ENCODE measurements at regions not wholly inside any gene's neighbourhood (a gene's known extent, or its start where the extent isn't known, plus 50 kb on each side); places are given as distances from the start of the nearest gene placed in this dataset.

DNA sequence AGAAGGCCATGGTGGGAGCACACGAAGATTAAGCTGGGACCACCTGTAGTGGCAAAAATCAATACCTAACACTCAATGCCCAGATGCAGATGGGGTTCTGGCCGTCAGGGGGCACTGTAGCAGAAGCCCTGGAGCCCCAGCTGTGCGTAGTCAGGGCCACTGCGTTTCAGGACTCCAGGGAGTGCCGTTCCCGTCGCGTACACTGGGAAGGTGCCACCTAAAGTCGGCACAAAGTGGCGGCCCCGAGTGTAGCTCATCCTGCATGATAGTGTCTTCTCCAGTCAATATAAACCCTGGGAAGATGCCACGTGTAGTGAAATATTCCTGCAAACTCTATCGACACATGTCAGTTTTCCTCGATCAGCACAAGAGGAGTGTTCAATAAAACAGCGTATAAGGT is 123.8 kb upstream of the NTM start:
- H3K27me3 ChIP-seq (ENCODE audit: control insufficient read depth, insufficient read depth, low read length) = no peaks in the 10 kb centered on the region

GRCh38 chr11:131248588-131248987 is 121.8 kb upstream of the NTM start:
- Histone ChIP-seq H3K9me3 (ENCODE audit: control insufficient read depth, insufficient read depth, low read length) (no peaks in the 10 kb centered on the region), H3K27ac (ENCODE audit: low read length) (no peak overlapping the region), H3K4me1 (ENCODE audit: control insufficient read depth, insufficient read depth, low read length) (peaks cover 4% of the 10 kb centered on the region; the same call in 1 of the 2 replicates), H3K36me3 (ENCODE audit: control insufficient read depth, insufficient read depth, low read length) (no peaks in the 10 kb centered on the region), H3K27me3 (ENCODE audit: control insufficient read depth, insufficient read depth, low read length) (no peaks in the 10 kb centered on the region), H3K4me3 (ENCODE audit: low read length) (no peak overlapping the region)
- WGBS (ENCODE audit: insufficient coverage, insufficient read length) = no CpG with 5 or more reads among the region's 2 CpGs
- DNase-seq (ENCODE audit: low read depth, low spot score) = no peak

More for the DNA sequence above, 123.8 kb upstream of the NTM start:
- Histone ChIP-seq H3K27ac (ENCODE audit: low read length) (no peak overlapping the region), H3K9me3 (ENCODE audit: control insufficient read depth, insufficient read depth, low read length) (no peaks in the 10 kb centered on the region), H3K4me3 (ENCODE audit: low read length) (no peak overlapping the region), H3K36me3 (ENCODE audit: control insufficient read depth, insufficient read depth, low read length) (no peaks in the 10 kb centered on the region), H3K4me1 (ENCODE audit: control insufficient read depth, insufficient read depth, low read length) (peaks cover 2% of the 10 kb centered on the region; the same call in 1 of the 2 replicates)
- no peak for DNase-seq (ENCODE audit: low read depth, low spot score)
- no CpG with 5 or more reads among the region's 15 CpGs for WGBS (ENCODE audit: insufficient coverage, insufficient read length)

- H3K27me3 ChIP-seq (ENCODE audit: control insufficient read depth, insufficient read depth, low read length) = no peaks in the 10 kb centered on the region
These were observed 117.2 kb upstream of the NTM start for GRCh38 chr11:131253142-131253655.

GRCh38 chr11:131253656-131254151 is 116.7 kb upstream of the NTM start:
- H3K4me1 ChIP-seq (ENCODE audit: control insufficient read depth, insufficient read depth, low read length) = peaks cover 2% of the 10 kb centered on the region; the same call in 1 of the 2 replicates
- 0 out of 2 replicates have a peak, but pooled peaks cover 2% of the 10 kb centered on the region for H3K36me3 ChIP-seq (ENCODE audit: control insufficient read depth, insufficient read depth, low read length)
- H3K9me3 ChIP-seq (ENCODE audit: control insufficient read depth, insufficient read depth, low read length) = no peaks in the 10 kb centered on the region
- no CpG with 5 or more reads among the region's 9 CpGs for WGBS (ENCODE audit: insufficient coverage, insufficient read length)
- peak; percentile 35 for DNase-seq (ENCODE audit: low read depth, low spot score)
- peak overlapping the region; percentile 26; the same call in 1 of the 2 replicates for H3K4me3 ChIP-seq (ENCODE audit: low read length)
- H3K27me3 ChIP-seq (ENCODE audit: control insufficient read depth, insufficient read depth, low read length) = no peaks in the 10 kb centered on the region
- peak overlapping the region; percentile 84 for H3K27ac ChIP-seq (ENCODE audit: low read length)

More at GRCh38 chr11:131253142-131253655, 117.2 kb upstream of the NTM start:
- H3K9me3 ChIP-seq (ENCODE audit: control insufficient read depth, insufficient read depth, low read length) = no peaks in the 10 kb centered on the region
- no CpG with 5 or more reads among the region's 5 CpGs for WGBS (ENCODE audit: insufficient coverage, insufficient read length)
- peaks cover 2% of the 10 kb centered on the region; the same call in 1 of the 2 replicates for H3K4me1 ChIP-seq (ENCODE audit: control insufficient read depth, insufficient read depth, low read length)
- H3K4me3 ChIP-seq (ENCODE audit: low read length) = peak overlapping the region; percentile 26; the same call in 1 of the 2 replicates
- no peak overlapping the region for H3K27ac ChIP-seq (ENCODE audit: low read length)
- peak; percentile 83 for DNase-seq (ENCODE audit: low read depth, low spot score)
- H3K36me3 ChIP-seq (ENCODE audit: control insufficient read depth, insufficient read depth, low read length) = 0 out of 2 replicates have a peak, but pooled peaks cover 2% of the 10 kb centered on the region

DNA sequence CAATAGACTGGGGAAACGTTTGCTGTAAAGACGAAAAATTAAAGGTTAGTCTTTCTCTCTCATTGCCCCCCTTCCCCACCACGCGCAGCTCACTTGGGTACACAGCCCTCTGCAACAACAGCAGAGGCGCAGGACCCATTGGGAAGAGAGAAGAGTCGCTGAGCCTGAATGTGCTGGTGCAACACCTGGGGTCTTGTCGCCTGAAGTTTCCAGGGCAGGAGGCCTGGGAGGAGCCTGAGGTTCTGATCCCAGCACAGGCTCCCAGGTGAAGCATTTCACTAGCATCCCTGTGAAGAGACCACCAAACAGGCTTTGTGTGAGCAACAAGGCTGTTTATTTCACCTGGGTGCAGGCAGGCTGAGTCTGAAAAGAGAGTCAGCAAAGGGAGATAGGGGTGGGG is 116.2 kb upstream of the NTM start:
- no CpG with 5 or more reads among the region's 7 CpGs for WGBS (ENCODE audit: insufficient coverage, insufficient read length)
- Histone ChIP-seq H3K4me3 (ENCODE audit: low read length) (peak overlapping the region; percentile 6; the same call in 1 of the 2 replicates), H3K4me1 (ENCODE audit: control insufficient read depth, insufficient read depth, low read length) (peaks cover 2% of the 10 kb centered on the region; the same call in 1 of the 2 replicates), H3K27ac (ENCODE audit: low read length) (peak overlapping the region; percentile 84), H3K36me3 (ENCODE audit: control insufficient read depth, insufficient read depth, low read length) (peaks cover 2% of the 10 kb centered on the region; the same call in 1 of the 2 replicates), H3K9me3 (ENCODE audit: control insufficient read depth, insufficient read depth, low read length) (no peaks in the 10 kb centered on the region), H3K27me3 (ENCODE audit: control insufficient read depth, insufficient read depth, low read length) (no peaks in the 10 kb centered on the region)
- peak; percentile 33 for DNase-seq (ENCODE audit: low read depth, low spot score)

- no peak for DNase-seq (ENCODE audit: low read depth, low spot score)
- Histone ChIP-seq H3K27me3 (ENCODE audit: control insufficient read depth, insufficient read depth, low read length) (no peaks in the 10 kb centered on the region), H3K4me1 (ENCODE audit: control insufficient read depth, insufficient read depth, low read length) (peaks cover 6% of the 10 kb centered on the region; the same call in 1 of the 2 replicates), H3K27ac (ENCODE audit: low read length) (no peak overlapping the region), H3K9me3 (ENCODE audit: control insufficient read depth, insufficient read depth, low read length) (no peaks in the 10 kb centered on the region), H3K36me3 (ENCODE audit: control insufficient read depth, insufficient read depth, low read length) (no peaks in the 10 kb centered on the region), H3K4me3 (ENCODE audit: low read length) (no peak overlapping the region)
- no CpG with 5 or more reads among the region's 5 CpGs for WGBS (ENCODE audit: insufficient coverage, insufficient read length)
These were observed 96.2 kb upstream of the NTM start for GRCh38 chr11:131274233-131274632.

GRCh38 chr11:131275580-131275979 is 94.8 kb upstream of the NTM start:
- Histone ChIP-seq H3K27ac (ENCODE audit: low read length) (no peak overlapping the region), H3K4me3 (ENCODE audit: low read length) (no peak overlapping the region), H3K36me3 (ENCODE audit: control insufficient read depth, insufficient read depth, low read length) (peaks cover 4% of the 10 kb centered on the region; the same call in 1 of the 2 replicates), H3K27me3 (ENCODE audit: control insufficient read depth, insufficient read depth, low read length) (no peaks in the 10 kb centered on the region), H3K9me3 (ENCODE audit: control insufficient read depth, insufficient read depth, low read length) (no peaks in the 10 kb centered on the region; the same call in 1 of the 2 replicates), H3K4me1 (ENCODE audit: control insufficient read depth, insufficient read depth, low read length) (peaks cover 6% of the 10 kb centered on the region; the same call in 1 of the 2 replicates)
- no peak for DNase-seq (ENCODE audit: low read depth, low spot score)
- WGBS (ENCODE audit: insufficient coverage, insufficient read length) = no CpG with 5 or more reads among the region's 9 CpGs

DNA sequence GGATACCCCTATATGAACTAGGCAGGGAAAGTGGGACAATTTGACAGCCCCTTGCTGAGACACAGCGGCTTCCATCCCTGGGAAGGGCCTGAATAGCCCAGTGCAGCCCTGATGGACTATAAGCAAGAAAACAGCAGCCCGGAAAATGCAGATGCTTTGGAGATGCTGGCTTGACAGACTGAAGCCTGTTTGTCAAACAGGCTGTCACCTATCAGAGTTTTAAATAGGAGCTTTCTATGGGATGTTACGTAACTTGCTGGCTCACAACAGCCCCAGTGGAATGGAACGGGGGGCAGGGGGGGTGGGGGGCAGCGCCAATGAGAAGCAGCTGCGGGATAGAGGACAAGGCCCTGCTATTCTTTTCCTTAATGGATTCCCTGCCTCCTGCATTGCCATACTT is 91.9 kb upstream of the NTM start:
- WGBS (ENCODE audit: insufficient coverage, insufficient read length) = no CpG with 5 or more reads among the region's 6 CpGs
- Histone ChIP-seq H3K27me3 (ENCODE audit: control insufficient read depth, insufficient read depth, low read length) (no peaks in the 10 kb centered on the region), H3K4me1 (ENCODE audit: control insufficient read depth, insufficient read depth, low read length) (peaks cover 4% of the 10 kb centered on the region), H3K27ac (ENCODE audit: low read length) (no peak overlapping the region), H3K9me3 (ENCODE audit: control insufficient read depth, insufficient read depth, low read length) (no peaks in the 10 kb centered on the region; the same call in 1 of the 2 replicates), H3K36me3 (ENCODE audit: control insufficient read depth, insufficient read depth, low read length) (peaks cover 4% of the 10 kb centered on the region), H3K4me3 (ENCODE audit: low read length) (no peak overlapping the region)
- no peak for DNase-seq (ENCODE audit: low read depth, low spot score)

DNA sequence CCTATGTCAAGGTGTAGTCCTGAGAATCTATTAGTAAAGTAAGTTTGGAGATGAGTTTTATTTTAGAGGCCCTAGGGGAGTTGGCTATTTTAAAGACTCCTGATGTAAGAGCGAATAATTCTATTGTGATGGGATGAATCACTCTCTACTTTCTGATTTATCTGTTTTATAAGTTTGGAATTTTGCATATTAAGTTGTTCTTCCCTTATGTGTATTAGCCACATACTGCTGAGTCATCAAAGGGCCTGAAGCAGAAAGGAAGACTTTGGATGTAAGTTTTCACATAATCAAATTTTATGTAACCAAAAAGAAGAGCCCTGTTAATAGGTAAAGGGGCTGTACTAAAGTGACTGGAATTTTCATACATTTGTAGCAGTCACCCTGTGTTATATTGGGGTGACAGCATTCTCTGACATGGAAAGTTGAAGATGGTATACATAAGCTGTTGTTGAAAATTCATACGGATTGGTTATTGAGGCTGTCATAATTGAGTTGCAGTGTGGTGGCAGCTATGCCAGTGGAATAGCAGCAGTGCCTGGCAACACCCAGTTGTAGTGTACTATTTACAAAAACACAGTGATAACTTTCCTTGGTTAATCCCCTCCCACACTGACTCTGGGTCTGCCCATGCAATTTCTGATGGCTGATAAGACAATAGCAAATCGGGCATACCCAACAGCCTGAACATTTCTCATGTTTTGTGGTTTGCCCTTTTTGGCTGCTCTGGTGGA is 90.6 kb upstream of the NTM start:
- Histone ChIP-seq H3K27ac (ENCODE audit: low read length) (no peak overlapping the region), H3K27me3 (ENCODE audit: control insufficient read depth, insufficient read depth, low read length) (no peaks in the 10 kb centered on the region), H3K9me3 (ENCODE audit: control insufficient read depth, insufficient read depth, low read length) (no peaks in the 10 kb centered on the region; the same call in 1 of the 2 replicates), H3K4me1 (ENCODE audit: control insufficient read depth, insufficient read depth, low read length) (peaks cover 4% of the 10 kb centered on the region), H3K4me3 (ENCODE audit: low read length) (no peak overlapping the region), H3K36me3 (ENCODE audit: control insufficient read depth, insufficient read depth, low read length) (peaks cover 4% of the 10 kb centered on the region)
- no peak for DNase-seq (ENCODE audit: low read depth, low spot score)
- whole genome bisulfite sequencing (ENCODE audit: insufficient coverage, insufficient read length) = no CpG with 5 or more reads among the region's 3 CpGs

GRCh38 chr11:131281316-131281715 is 89.1 kb upstream of the NTM start:
- Histone ChIP-seq H3K4me1 (ENCODE audit: control insufficient read depth, insufficient read depth, low read length) (no peaks in the 10 kb centered on the region; the same call in 1 of the 2 replicates), H3K9me3 (ENCODE audit: control insufficient read depth, insufficient read depth, low read length) (no peaks in the 10 kb centered on the region; the same call in 1 of the 2 replicates), H3K36me3 (ENCODE audit: control insufficient read depth, insufficient read depth, low read length) (peaks cover 4% of the 10 kb centered on the region), H3K27me3 (ENCODE audit: control insufficient read depth, insufficient read depth, low read length) (no peaks in the 10 kb centered on the region), H3K4me3 (ENCODE audit: low read length) (no peak overlapping the region), H3K27ac (ENCODE audit: low read length) (no peak overlapping the region)
- no peak for DNase-seq (ENCODE audit: low read depth, low spot score)
- no CpG with 5 or more reads among the region's 3 CpGs for WGBS (ENCODE audit: insufficient coverage, insufficient read length)
